Nucleus accumbens (tissue), 56 donors: ENCODE measurements at regions not wholly inside any gene's neighbourhood (a gene's known extent, or its start where the extent isn't known, plus 50 kb on each side); places are given as distances from the start of the nearest gene placed in this dataset.
"Not testable (repeated sequence)": the region's sequence is repeated elsewhere in the genome, so short reads cannot be mapped to it uniquely, and the experiment has no call there.

Experiments used
- DNase-seq, 56 donors: peaks; one replicate each; lab custom pipeline; 2025; lab: John Stamatoyannopoulos, UW

- no peak for DNase-seq
Measured at GRCh38 chr10:33869028-33869427, 534.6 kb upstream of the NRP1 start.

GRCh38 chr10:33867199-33867789 is 532.8 kb upstream of the NRP1 start:
- not testable (repeated sequence) for DNase-seq

- DNase-seq: no peak
Measured at GRCh38 chr10:33863352-33863751, 528.9 kb upstream of the NRP1 start.

DNA sequence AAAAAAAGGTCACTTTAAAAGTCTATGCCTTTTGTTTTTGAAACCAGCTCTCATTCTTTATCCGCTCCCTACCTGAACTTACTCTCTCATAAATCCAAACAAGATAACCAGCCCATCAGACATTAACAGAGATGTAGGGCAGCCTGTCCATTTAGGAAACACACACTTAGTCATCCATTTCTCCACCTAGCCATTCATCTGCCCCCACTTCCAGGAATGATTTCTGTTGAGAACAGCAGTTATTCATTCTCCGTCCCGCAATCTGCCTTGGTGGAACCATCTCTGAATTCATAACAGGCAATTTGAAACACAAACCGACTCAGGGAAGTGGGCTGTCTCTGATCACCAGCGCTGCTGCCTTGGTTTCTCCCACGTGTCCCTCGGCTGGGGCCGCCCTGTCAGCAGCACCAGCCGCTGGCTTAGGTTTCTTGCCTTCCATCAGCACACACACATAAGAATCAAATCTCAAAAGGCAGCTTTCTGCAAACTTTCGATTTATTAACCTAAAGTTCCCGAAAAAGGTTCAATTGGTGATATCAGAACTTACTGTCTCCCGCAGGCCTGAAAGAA is 528.2 kb upstream of the NRP1 start:
- DNase-seq: no peak

GRCh38 chr10:33861833-33862232 is 527.4 kb upstream of the NRP1 start:
- no peak for DNase-seq

GRCh38 chr10:33861016-33861704 is 526.7 kb upstream of the NRP1 start:
- DNase-seq: no peak

GRCh38 chr10:33860552-33860951 is 526.1 kb upstream of the NRP1 start:
- DNase-seq: no peak

GRCh38 chr10:33859319-33860022 is 525.0 kb upstream of the NRP1 start:
- DNase-seq: no peak

DNA sequence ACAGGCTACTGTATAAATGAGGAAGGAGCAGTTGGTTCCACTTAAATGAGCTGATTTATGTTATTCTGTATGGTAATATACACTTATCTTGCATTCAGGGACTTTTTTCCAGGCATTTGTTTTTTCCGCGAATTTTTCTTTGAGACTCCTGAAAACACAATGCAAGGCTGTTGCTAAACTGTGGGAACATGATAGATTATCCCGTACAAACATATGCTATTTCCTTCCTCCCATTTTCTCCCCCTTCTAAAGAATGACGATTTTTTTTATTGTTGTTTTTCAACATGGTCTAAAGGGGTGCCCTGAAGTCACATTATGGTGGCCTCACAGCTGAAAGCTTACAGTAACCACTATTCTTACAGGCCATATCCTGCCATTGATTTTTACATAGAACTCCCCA is 523.9 kb upstream of the NRP1 start:
- no peak for DNase-seq

DNA sequence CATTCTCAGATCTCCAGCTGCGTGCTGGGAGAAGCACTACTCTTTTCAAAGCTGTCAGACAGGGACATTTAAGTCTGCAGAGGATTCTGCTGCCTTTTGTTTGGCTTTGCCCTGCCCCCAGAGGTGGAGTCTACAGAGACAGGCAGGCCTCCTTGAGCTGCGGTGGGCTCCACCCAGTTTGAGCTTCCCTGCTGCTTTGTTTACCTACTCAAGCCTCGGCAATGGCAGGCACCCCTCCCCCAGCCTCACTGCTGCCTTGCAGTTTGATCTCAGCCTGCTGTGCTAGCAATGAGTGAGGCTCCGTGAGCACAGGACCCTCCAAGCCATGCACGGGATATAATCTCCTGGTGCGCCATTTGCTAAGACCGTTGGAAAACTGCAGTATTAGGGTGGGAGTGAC is 518.8 kb upstream of the NRP1 start:
- not testable (repeated sequence) for DNase-seq

- no peak for DNase-seq
Measured at GRCh38 chr10:33843379-33843778, 508.9 kb upstream of the NRP1 start.

DNA sequence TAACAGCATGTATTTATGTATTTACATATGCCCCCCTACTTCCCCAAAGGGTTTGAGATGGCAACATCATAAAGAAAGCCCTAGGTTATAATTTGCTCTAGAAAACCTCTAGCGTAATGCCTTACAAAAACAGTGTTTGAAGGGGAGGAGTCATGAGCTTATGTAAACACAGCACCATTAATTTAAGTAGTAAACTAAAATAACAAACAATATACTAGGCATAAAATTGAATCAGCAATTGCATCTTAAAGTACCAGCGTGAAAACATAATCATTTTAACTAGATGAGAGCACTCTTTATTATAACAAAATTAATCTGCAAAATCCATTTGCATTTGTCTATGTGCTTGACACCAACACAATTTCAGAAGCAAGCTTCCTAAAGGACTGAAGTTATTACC is 507.2 kb upstream of the NRP1 start:
- DNase-seq: no peak

- DNase-seq: no peak
Measured at GRCh38 chr10:33838731-33839130, 504.3 kb upstream of the NRP1 start.

- no peak for DNase-seq
Measured at GRCh38 chr10:33837736-33838135, 503.3 kb upstream of the NRP1 start.

DNA sequence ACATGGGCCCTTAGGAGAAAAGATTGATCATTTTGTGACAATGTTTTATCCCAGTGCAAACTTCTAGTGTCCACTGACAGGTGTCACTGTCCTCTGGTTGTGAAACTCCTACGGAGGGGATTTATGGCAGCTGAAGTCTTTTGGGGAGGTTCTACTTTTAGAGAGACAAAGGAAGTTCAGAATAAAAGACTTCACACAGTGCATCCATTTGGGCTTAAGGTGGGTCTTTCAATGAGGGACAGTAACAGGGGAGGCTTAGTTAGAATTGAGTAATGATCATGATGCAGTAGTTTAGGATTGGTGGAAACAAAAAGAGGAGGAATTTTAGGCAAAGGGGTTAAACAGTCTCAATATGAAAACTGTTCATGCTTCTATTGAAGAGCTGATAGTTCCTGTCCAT is 501.1 kb upstream of the NRP1 start:
- no peak for DNase-seq

DNA sequence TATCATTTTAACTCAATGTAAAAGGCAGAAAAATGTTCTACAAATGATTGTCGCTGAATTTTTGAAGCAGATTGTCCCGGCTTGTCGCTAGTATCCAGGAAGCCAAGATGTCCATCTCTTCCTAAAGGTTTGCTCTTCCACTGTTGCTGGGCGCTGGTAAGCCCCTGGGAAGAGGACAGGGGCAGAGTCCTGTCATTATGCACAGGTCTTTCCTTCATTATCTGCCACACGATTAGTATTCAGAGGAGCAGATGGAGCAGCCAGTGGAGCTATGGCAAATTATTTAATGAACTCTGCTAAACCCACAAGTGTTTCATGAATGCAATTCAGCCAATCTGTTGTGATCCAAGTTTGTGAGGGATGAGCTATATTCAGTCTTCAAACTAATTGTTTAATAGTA is 499.1 kb upstream of the NRP1 start:
- no peak for DNase-seq

DNA sequence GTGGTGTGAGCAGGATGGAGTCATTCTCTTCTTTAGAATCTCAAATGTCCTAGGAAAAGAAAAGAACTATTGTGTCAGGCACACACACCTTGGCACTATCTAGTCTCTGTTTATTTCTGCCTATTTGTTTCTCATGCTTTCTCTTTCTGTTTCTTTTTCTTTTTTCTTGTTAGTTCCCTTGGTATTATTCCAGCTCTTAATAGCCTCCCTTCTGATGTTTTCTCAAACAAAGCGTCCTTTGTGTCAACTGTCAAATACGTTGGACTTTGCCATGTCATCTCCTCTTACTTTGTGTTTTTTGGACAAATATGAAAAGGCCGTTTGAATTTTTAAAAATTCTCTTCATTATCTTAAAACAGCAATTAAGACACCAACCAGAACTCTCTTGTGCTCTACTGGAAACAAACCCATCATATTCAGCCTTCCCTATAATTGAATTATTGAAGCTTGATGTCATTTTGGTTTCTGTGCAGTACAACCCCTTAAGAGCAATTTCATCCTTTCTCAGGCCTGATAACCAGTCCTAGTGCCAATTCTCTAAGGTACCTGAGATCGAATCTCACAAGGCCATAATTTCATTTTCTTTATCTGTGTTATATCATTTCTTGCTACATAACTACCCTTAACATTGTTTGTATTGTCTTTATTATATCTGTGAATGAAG is 497.8 kb upstream of the NRP1 start:
- DNase-seq: no peak

DNA sequence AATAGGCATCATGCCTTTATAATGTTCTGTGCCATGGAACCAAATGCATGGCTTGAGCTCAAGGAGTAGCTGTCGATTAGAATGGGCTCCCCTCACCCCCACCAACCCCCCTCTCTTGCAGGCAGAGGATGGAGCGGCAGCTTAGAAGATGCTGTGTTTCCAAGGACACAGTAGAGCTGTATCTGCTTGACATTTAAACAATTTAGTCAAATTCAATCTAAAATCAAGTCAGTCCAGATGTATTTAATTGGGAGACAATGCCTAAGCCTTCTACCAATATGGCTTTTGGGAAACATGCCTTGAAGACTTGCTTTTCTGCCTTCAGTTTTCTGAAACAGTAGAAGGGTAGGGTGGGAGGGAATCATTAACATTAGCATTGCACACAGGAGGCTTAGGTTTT is 497.1 kb upstream of the NRP1 start:
- no peak for DNase-seq

DNA sequence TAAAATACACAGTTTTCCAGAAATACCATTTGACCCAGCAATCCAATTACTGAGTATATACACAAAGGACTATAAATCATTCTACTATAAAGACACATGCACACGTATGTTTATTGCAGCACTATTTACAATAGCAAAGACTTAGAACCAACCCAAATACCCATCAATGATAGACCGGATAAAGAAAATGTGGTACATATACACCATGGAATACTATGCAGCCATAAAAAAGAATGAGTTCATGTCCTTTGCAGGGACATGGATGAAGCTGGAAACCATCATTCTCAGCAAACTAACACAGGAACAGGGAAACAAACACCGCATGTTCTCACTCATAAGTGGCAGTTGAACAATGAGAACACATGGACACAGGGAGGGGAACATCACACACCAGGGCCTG is 495.4 kb upstream of the NRP1 start:
- not testable (repeated sequence) for DNase-seq

- DNase-seq: no peak
Measured at GRCh38 chr10:33828592-33828991, 494.1 kb upstream of the NRP1 start.

DNA sequence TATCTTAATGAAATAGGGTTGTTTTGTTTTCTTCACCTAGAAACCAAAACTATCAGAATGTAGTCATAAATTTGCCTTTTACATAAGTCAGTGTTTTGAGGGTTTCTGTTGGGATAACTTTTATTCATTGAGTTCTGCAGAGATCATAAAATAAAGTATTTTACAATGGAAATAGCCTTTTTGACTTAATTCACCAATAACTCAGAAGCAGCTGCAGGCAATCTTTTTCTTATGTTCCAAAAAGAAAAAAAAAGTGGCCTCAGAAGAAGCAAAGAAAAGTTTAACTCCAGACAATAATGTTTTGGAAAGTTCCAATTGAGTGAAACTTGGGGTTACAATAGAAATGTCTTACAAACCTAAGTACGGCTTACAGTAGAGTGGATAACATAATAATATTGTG is 491.7 kb upstream of the NRP1 start:
- no peak for DNase-seq
